ENCODE measurements at regions not wholly inside any gene's neighbourhood (a gene's known extent, or its start where the extent isn't known, plus 50 kb on each side); places are given as distances from the start of the nearest gene placed in this dataset.

DNA sequence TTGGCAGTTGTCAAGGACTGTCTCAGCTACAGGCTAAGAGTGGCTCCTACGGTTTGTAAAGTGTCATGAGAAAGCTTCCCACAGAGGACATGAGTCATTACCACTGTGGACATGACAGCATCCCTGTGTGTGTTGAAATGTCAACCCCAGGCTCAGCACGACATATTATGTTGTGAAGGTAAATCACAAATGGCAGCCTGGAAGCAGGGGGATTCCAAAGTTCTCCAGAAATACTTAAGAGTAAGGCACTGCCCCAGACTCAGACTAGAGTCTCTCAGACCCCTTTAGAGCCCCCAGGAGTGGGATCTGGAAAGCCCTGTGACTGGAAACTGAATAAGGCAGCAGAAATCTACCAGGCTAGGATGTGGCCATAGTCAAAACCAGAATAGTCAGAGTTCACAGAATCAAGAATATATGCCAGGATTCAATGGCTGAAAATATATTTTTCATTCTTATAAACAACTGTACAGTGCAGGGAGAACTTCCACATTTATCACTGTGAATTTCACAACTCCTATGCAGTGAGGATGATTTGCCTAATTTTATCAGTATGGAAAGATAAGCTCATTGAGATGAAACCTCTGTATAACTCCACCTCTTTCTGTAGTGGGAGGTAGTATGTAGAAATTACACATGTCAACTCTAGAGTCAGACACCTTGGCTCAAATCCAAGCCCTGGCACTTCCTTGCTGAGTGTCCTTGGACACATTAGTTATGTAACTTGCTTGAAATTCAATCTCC, 237.1 kb upstream of the CFAP20DC start:
- Histone ChIP-seq H3K9me3 (ENCODE audit: control insufficient read depth in 2 of 2, insufficient read depth in 1 of 2, low read depth in 1 of 2, low read length in 1 of 2) (peaks cover 0 to 2% of the 10 kb centered on the region in 2 donors), H3K27me3 (ENCODE audit: control insufficient read depth in 3 of 3, insufficient read depth in 3 of 3, low read length in 3 of 3) (no peaks in the 10 kb centered on the region), H3K27ac (ENCODE audit: low read depth in 1 of 3, low read length in 2 of 3) (no peak overlapping the region), H3K4me1 (ENCODE audit: control insufficient read depth in 3 of 3, insufficient read depth in 2 of 3, low read depth in 1 of 3, low read length in 2 of 3) (no peaks in the 10 kb centered on the region), H3K36me3 (ENCODE audit: control insufficient read depth in 3 of 3, insufficient read depth in 2 of 3, low read depth in 1 of 3, low read length in 3 of 3) (no peaks in the 10 kb centered on the region), H3K4me3 (ENCODE audit: low read depth in 1 of 3, low read length in 3 of 3) (no peak overlapping the region)
- 49 to 74% (median 62%) methylated on average over 2 of the region's 2 CpGs for WGBS, 3 donors
- FAIRE-seq (no peak), DNase-seq (no peak)

DNA sequence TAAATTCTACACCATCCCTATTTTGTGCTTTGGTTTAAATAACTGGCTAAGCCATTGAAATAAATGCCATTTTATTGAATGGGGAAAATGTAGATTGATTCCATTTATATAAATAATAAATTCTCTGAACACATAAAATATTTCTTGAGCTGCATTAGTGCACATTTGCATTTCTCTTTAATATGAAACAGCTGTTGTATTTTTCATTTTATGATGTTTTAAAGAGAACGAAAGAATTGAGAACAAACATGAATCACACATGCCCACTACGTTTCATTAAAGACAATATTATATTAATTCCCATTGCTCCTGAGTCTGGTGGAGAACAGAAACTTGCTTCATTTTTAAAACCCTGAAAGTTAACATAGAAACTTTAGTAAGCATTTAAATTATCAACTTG, 235.7 kb upstream of the CFAP20DC start:
- FAIRE-seq (no peak), DNase-seq (no peak)
- H3K9me3 ChIP-seq (ENCODE audit: control insufficient read depth in 2 of 2, insufficient read depth in 1 of 2, low read depth in 1 of 2, low read length in 1 of 2): peaks cover 0 to 2% of the 10 kb centered on the region in 2 donors
- no peak overlapping the region for H3K27ac ChIP-seq (ENCODE audit: low read depth in 1 of 3, low read length in 2 of 3)
- H3K4me3 ChIP-seq (ENCODE audit: low read depth in 1 of 3, low read length in 3 of 3): no peak overlapping the region
- H3K36me3 ChIP-seq (ENCODE audit: control insufficient read depth in 3 of 3, insufficient read depth in 2 of 3, low read depth in 1 of 3, low read length in 3 of 3): no peaks in the 10 kb centered on the region
- WGBS, 3 donors: 67 to 72% (median 70%) methylated on average over 2 of the region's 2 CpGs
- H3K4me1 ChIP-seq (ENCODE audit: control insufficient read depth in 3 of 3, insufficient read depth in 2 of 3, low read depth in 1 of 3, low read length in 2 of 3): no peaks in the 10 kb centered on the region
- peaks cover 0 to 2% (median 0%) of the 10 kb centered on the region in 3 donors for H3K27me3 ChIP-seq (ENCODE audit: control insufficient read depth in 3 of 3, insufficient read depth in 3 of 3, low read length in 3 of 3)

DNA sequence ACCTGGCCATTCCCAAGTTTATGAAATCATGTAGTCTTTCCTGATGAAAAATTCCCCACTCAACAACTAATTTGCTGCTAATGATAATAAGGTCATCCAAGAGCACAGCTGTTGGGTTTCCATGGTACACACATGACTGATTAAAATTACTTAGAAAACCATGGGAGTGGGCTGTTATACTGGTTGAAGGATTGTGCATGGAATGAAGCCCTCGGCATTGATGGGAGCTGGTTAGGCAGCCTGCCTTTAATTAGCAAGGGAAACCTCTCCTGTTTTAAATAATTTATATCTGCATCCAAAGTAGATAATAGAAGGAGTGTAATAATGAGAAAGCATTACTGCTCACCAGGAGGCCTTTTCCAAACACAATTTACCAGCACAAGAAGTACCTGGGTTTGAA, 235.1 kb upstream of the CFAP20DC start:
- Histone ChIP-seq H3K36me3 (ENCODE audit: control insufficient read depth in 3 of 3, insufficient read depth in 2 of 3, low read depth in 1 of 3, low read length in 3 of 3) (no peaks in the 10 kb centered on the region), H3K4me1 (ENCODE audit: control insufficient read depth in 3 of 3, insufficient read depth in 2 of 3, low read depth in 1 of 3, low read length in 2 of 3) (no peaks in the 10 kb centered on the region), H3K4me3 (ENCODE audit: low read depth in 1 of 3, low read length in 3 of 3) (no peak overlapping the region), H3K27me3 (ENCODE audit: control insufficient read depth in 3 of 3, insufficient read depth in 3 of 3, low read length in 3 of 3) (peaks cover 0 to 2% (median 0%) of the 10 kb centered on the region in 3 donors), H3K27ac (ENCODE audit: low read depth in 1 of 3, low read length in 2 of 3) (no peak overlapping the region), H3K9me3 (ENCODE audit: control insufficient read depth in 2 of 2, insufficient read depth in 1 of 2, low read depth in 1 of 2, low read length in 1 of 2) (peaks cover 0 to 2% of the 10 kb centered on the region in 2 donors)
- FAIRE-seq (no peak), DNase-seq (no peak)
- WGBS, 3 donors: 75 to 93% (median 91%) methylated on average over 1 of the region's 1 CpG

DNA sequence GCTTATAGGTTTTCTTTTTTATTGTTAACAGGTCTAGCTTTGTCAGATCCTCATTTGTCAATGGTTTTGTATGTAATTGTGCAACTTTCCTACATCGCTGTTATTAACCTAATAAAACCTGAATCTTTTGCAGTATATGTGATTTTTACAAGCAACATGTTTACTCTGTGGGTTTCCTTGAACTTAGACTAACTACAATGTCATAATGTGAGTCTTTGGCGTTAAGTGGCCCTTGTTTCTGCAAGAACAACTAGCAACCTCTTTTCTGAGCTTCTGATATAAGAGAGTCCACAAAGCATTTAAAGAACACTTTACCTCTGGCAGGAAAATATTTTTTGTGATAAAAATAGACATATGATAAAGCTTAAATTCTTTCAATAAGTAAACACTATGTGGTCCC, 230.3 kb upstream of the CFAP20DC start:
- H3K27me3 ChIP-seq (ENCODE audit: control insufficient read depth in 3 of 3, insufficient read depth in 3 of 3, low read length in 3 of 3): peaks cover 0 to 2% (median 0%) of the 10 kb centered on the region in 3 donors
- no peak for DNase-seq
- H3K36me3 ChIP-seq (ENCODE audit: control insufficient read depth in 3 of 3, insufficient read depth in 2 of 3, low read depth in 1 of 3, low read length in 3 of 3): no peaks in the 10 kb centered on the region
- H3K27ac ChIP-seq (ENCODE audit: low read depth in 1 of 3, low read length in 2 of 3): no peak overlapping the region
- FAIRE-seq: no peak
- H3K4me1 ChIP-seq (ENCODE audit: control insufficient read depth in 3 of 3, insufficient read depth in 2 of 3, low read depth in 1 of 3, low read length in 2 of 3): no peaks in the 10 kb centered on the region
- peaks cover 0 to 2% of the 10 kb centered on the region in 2 donors for H3K9me3 ChIP-seq (ENCODE audit: control insufficient read depth in 2 of 2, insufficient read depth in 1 of 2, low read depth in 1 of 2, low read length in 1 of 2)
- 69 to 90% (median 83%) methylated on average over 2 of the region's 2 CpGs for WGBS, 3 donors
- no peak overlapping the region for H3K4me3 ChIP-seq (ENCODE audit: low read depth in 1 of 3, low read length in 3 of 3)

DNA sequence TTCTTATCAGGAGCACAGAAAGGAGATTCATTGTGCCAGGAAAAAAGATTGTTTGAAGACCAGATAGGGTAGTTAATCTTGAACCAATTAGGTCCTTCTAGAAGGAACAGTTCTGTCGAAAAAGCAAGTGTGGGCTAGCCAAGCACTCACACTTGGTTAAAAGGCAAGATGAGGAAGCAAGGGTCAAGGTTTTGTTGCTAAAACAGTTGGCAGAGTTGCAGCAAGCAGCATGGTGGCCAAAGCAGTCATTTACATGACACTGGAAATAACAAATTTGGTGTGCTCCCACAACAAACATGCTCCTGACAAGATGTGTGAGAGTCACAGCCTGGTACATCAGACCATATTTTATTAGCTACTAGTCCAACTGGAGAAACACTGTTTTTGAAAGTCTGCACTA, 228.0 kb upstream of the CFAP20DC start:
- FAIRE-seq (no peak), DNase-seq (no peak)
- no peaks in the 10 kb centered on the region for H3K9me3 ChIP-seq (ENCODE audit: control insufficient read depth in 2 of 2, insufficient read depth in 1 of 2, low read depth in 1 of 2, low read length in 1 of 2)
- WGBS, 3 donors: 16 to 34% (median 33%) methylated on average over 1 of the region's 1 CpG
- peaks cover 0 to 2% (median 0%) of the 10 kb centered on the region in 3 donors for H3K27me3 ChIP-seq (ENCODE audit: control insufficient read depth in 3 of 3, insufficient read depth in 3 of 3, low read length in 3 of 3)
- no peaks in the 10 kb centered on the region for H3K36me3 ChIP-seq (ENCODE audit: control insufficient read depth in 3 of 3, insufficient read depth in 2 of 3, low read depth in 1 of 3, low read length in 3 of 3)
- H3K4me1 ChIP-seq (ENCODE audit: control insufficient read depth in 3 of 3, insufficient read depth in 2 of 3, low read depth in 1 of 3, low read length in 2 of 3): no peaks in the 10 kb centered on the region
- no peak overlapping the region for H3K4me3 ChIP-seq (ENCODE audit: low read depth in 1 of 3, low read length in 3 of 3)
- no peak overlapping the region for H3K27ac ChIP-seq (ENCODE audit: low read depth in 1 of 3, low read length in 2 of 3)

DNA sequence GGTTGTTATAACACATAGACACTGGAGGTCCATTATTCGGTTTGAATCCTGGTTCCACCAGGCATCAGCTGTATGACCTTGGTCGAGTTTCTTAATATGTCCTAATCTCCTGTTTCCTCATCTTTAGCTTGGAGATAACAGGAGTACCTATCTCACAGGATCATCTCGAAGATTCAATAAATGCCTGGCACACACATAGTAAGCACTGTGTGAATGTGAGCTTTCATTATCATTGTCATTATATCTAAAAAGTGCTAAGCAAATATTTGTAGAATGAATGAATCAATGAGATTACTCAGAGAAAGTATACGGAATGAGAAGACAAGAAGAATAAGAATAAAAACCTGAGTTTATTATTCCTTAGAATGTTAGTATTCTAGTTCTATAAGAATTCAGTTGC, 227.4 kb upstream of the CFAP20DC start:
- Histone ChIP-seq H3K27me3 (ENCODE audit: control insufficient read depth in 3 of 3, insufficient read depth in 3 of 3, low read length in 3 of 3) (peaks cover 0 to 2% (median 0%) of the 10 kb centered on the region in 3 donors), H3K27ac (ENCODE audit: low read depth in 1 of 3, low read length in 2 of 3) (no peak overlapping the region), H3K9me3 (ENCODE audit: control insufficient read depth in 2 of 2, insufficient read depth in 1 of 2, low read depth in 1 of 2, low read length in 1 of 2) (no peaks in the 10 kb centered on the region), H3K4me3 (ENCODE audit: low read depth in 1 of 3, low read length in 3 of 3) (no peak overlapping the region), H3K36me3 (ENCODE audit: control insufficient read depth in 3 of 3, insufficient read depth in 2 of 3, low read depth in 1 of 3, low read length in 3 of 3) (no peaks in the 10 kb centered on the region), H3K4me1 (ENCODE audit: control insufficient read depth in 3 of 3, insufficient read depth in 2 of 3, low read depth in 1 of 3, low read length in 2 of 3) (no peaks in the 10 kb centered on the region)
- DNase-seq (no peak), FAIRE-seq (no peak)
- 32 to 64% (median 42%) methylated on average over 4 of the region's 4 CpGs for WGBS, 3 donors

DNA sequence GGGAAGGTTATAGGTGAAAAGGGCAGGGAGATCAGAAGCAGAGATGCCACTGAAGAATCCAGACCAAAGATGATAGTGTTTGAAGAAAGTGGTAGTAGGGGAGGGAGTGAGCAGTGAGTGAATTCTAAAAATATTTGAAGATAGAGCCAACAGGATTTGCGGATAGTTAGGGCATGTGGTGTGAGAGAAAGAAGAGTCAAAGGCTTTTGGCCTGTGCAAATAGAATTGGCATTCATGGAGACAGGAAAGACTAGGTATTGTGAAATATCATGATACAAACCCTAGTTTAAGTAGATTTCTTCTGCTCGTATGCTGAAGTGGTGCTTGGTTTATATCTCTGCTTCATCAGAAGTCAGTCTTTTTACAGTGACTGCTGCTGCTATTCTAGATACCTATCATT, 224.2 kb upstream of the CFAP20DC start:
- no peak for DNase-seq
- Histone ChIP-seq H3K4me1 (ENCODE audit: control insufficient read depth in 3 of 3, insufficient read depth in 2 of 3, low read depth in 1 of 3, low read length in 2 of 3) (no peaks in the 10 kb centered on the region), H3K9me3 (ENCODE audit: control insufficient read depth in 2 of 2, insufficient read depth in 1 of 2, low read depth in 1 of 2, low read length in 1 of 2) (no peaks in the 10 kb centered on the region)

DNA sequence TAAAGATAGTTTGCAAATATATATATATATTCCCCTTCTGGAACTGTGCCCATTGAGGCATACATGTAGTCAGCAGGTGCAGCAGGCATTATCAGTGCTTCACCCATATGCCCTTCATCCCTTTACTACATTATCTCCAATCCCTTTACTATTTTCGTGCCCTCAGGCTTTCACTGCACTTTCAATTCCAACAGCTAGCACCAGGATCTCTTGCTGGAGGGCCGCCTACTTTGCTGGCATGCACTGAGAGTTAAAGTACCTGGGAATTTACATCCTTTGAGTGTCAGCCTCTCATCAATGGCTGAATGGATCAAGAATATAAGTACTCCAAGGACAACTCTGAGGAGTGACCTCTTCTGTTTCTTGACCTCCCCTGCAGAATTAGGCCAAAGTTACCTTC, 222.1 kb upstream of the CFAP20DC start:
- Histone ChIP-seq H3K27me3 (ENCODE audit: control insufficient read depth in 3 of 3, insufficient read depth in 3 of 3, low read length in 3 of 3) (peaks cover 0 to 2% (median 0%) of the 10 kb centered on the region in 3 donors), H3K4me1 (ENCODE audit: control insufficient read depth in 3 of 3, insufficient read depth in 2 of 3, low read depth in 1 of 3, low read length in 2 of 3) (no peaks in the 10 kb centered on the region), H3K9me3 (ENCODE audit: control insufficient read depth in 2 of 2, insufficient read depth in 1 of 2, low read depth in 1 of 2, low read length in 1 of 2) (no peaks in the 10 kb centered on the region), H3K4me3 (ENCODE audit: low read depth in 1 of 3, low read length in 3 of 3) (no peak overlapping the region), H3K36me3 (ENCODE audit: control insufficient read depth in 3 of 3, insufficient read depth in 2 of 3, low read depth in 1 of 3, low read length in 3 of 3) (no peaks in the 10 kb centered on the region), H3K27ac (ENCODE audit: low read depth in 1 of 3, low read length in 2 of 3) (no peak overlapping the region)
- FAIRE-seq (no peak), DNase-seq (no peak)
- 46 to 78% (median 55%) methylated on average over 2 of the region's 2 CpGs for WGBS, 3 donors

More for the DNA sequence above, 224.2 kb upstream of the CFAP20DC start:
- Histone ChIP-seq H3K36me3 (ENCODE audit: control insufficient read depth in 3 of 3, insufficient read depth in 2 of 3, low read depth in 1 of 3, low read length in 3 of 3) (no peaks in the 10 kb centered on the region), H3K4me3 (ENCODE audit: low read depth in 1 of 3, low read length in 3 of 3) (no peak overlapping the region), H3K27me3 (ENCODE audit: control insufficient read depth in 3 of 3, insufficient read depth in 3 of 3, low read length in 3 of 3) (peaks cover 0 to 2% (median 0%) of the 10 kb centered on the region in 3 donors), H3K27ac (ENCODE audit: low read depth in 1 of 3, low read length in 2 of 3) (no peak overlapping the region)
- FAIRE-seq: no peak
- WGBS, 3 donors: 74 to 87% (median 80%) methylated on average over 2 of the region's 2 CpGs

DNA sequence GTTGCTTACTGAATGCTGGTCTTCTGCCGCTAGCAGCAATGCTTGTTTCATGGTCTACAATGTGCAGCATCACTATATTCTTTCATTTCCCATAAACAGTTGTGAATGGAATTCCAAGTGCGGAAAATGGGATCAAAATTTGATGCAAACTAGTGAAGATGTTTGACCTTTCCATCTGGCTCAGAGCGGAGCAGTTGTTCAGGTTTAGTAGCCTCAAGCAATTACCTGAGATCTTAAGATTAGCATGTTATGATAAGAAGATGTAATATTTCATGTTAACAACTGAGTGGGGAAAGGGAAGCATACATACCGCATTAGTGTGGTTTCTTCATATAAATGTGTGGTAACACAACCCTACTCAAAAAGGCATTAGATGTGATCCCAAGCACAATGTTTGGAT, 221.1 kb upstream of the CFAP20DC start:
- Histone ChIP-seq H3K9me3 (ENCODE audit: control insufficient read depth in 2 of 2, insufficient read depth in 1 of 2, low read depth in 1 of 2, low read length in 1 of 2) (no peaks in the 10 kb centered on the region), H3K4me1 (ENCODE audit: control insufficient read depth in 3 of 3, insufficient read depth in 2 of 3, low read depth in 1 of 3, low read length in 2 of 3) (no peaks in the 10 kb centered on the region), H3K36me3 (ENCODE audit: control insufficient read depth in 3 of 3, insufficient read depth in 2 of 3, low read depth in 1 of 3, low read length in 3 of 3) (no peaks in the 10 kb centered on the region), H3K27ac (ENCODE audit: low read depth in 1 of 3, low read length in 2 of 3) (no peak overlapping the region), H3K27me3 (ENCODE audit: control insufficient read depth in 3 of 3, insufficient read depth in 3 of 3, low read length in 3 of 3) (peaks cover 0 to 2% (median 0%) of the 10 kb centered on the region in 3 donors), H3K4me3 (ENCODE audit: low read depth in 1 of 3, low read length in 3 of 3) (no peak overlapping the region)
- WGBS, 3 donors: 85 to 91% (median 89%) methylated on average over 4 of the region's 4 CpGs
- no peak for DNase-seq
- FAIRE-seq: no peak

Data from small intestine (tissue), 7 donors.